GM21737 (cell line): ENCODE measurements at regions not wholly inside any gene's neighbourhood (a gene's known extent, or its start where the extent isn't known, plus 50 kb on each side); places are given as distances from the start of the nearest gene placed in this dataset.
"Not testable (repeated sequence)": the region's sequence is repeated elsewhere in the genome, so short reads cannot be mapped to it uniquely, and the experiment has no call there.

Experiments used
- ATAC-seq: cut with Tn5 transposase; IDR thresholded peaks from one replicate; pipeline ENCODE4 v1.9.1; 2021; ENCODE audit warnings: mild to moderate bottlenecking, moderate library complexity; ENCODE audit not compliant: unreplicated experiment

GRCh38 chr1:55536545-55536865 lies 321.3 kb upstream of the USP24 start:
- ATAC-seq: no peak

DNA sequence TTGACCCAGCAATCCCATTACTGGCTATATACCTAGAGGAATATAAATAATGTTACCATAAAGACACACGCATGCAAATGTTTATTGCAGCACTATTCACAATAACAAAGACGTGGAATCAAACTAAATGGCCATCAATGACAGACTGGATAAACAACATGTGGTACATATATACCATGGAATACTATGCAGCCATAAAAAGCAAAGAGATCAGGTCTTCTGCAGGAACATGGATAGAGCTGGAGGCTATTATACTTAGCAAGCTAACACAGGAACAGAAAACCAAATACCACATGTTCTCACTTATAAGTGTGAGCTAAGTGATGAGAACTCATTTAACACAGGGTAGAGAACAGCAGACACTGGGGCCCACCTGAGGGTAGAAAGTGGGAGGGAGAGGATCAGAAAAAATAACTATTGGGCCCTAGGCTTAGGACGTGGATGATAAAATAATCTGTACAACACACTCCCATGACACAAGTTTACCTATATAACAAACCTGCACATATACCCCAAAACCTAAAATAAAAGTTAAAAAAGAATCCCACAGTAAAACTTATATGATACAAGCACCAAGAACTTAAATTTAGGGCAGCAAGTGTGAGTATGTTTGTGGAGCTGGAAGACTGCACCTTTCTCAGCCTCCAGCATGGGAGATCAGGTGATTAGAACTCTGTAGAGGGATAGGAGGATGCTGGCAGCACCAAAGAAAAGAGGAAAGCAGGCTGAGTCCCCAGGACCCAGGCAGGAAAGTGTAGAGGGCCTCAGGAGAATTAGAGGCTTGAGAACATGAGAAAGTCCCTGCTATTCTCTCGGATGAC lies 320.8 kb upstream of the USP24 start:
- no peak for ATAC-seq

- no peak for ATAC-seq
These were observed 319.5 kb upstream of the USP24 start for GRCh38 chr1:55534565-55535121.

- no peak for ATAC-seq
These were observed 316.5 kb upstream of the USP24 start for GRCh38 chr1:55531644-55532043.

GRCh38 chr1:55530749-55531478 lies 315.8 kb upstream of the USP24 start:
- no peak for ATAC-seq

DNA sequence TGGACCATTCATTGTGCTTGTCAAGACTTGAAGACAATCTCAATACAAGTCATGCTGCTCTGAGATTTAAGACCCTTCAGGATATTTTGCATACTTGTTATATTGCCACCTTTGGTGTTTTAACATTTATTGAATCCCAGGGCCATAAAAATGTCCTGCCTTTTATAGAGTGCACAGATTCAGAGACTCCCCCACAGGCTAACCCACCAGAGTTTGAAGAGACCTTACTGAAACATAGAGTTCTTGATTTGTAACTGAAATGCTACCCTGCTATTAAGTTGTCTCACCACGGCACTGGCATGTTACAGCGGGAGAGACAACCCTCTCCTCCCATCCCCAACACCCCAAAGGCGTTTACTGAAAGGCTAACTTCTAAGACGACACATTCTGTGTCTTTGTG lies 313.9 kb upstream of the USP24 start:
- ATAC-seq: no peak

DNA sequence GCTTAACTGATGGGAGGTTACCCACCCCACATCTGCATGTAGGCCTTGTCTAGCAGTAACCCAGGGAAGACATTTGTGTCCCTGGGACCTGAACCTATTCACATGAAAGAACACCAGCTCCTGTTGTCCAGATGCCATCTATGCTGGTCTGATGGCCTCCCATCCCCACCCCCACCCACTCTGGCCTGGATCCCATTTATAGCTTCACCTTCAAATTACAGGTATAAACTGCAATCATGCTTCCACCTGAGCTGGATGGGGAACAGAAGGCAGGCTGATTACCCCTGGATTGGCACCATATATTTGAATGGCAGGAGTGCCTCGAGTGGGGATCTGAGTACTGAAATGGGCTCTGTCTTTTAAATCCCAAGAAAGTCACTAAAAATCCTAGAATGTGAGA lies 312.7 kb upstream of the USP24 start:
- ATAC-seq: no peak

GRCh38 chr1:55526716-55527115 lies 311.6 kb upstream of the USP24 start:
- no peak for ATAC-seq

- ATAC-seq: no peak
These were observed 308.8 kb upstream of the USP24 start for GRCh38 chr1:55524006-55524405.

DNA sequence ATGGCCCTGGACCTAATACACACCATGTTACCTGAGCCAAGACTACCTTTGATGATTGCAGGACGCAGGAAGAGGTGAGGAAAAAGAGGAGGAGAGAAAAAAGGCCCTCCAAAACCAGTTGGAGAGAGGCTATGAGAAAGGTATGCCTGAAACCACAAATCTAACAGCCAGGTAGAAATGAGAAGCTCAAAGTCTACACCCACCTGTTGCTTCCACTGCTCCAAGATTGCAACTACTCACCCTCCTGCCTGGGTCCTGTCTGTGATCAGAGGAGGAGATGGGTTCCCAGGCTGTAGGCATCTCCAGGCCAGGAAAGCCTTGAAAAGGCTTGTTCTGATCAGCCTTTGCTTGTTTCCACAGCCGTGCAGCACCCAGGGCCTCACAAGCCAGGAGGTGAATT lies 307.8 kb upstream of the USP24 start:
- no peak for ATAC-seq

DNA sequence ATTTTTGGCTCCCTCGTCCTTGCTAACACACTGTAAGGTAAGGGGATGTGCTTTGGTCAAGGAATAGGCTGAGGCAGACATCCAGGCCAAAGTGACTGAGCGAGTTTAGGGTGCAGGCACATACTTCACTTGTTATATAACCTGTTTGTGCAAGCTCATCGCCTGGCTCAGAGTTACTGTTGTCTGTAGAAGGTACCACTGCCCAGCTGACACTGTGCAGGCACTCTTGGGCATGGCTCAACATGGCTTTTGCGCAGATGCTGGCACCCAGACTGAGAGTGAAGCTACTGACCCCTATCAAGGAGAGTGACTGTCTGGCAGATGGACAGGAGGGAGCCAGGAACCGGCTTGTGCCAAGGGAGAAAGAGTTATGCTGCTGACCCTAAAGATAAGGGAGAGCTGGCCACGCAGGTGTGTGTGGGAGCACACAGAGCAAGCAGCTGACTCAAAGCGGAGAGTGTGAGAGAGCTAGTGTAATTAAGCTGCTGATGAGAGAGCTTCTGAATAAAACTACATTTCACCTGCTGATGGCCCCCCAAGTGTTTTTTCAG lies 307.3 kb upstream of the USP24 start:
- ATAC-seq: no peak

DNA sequence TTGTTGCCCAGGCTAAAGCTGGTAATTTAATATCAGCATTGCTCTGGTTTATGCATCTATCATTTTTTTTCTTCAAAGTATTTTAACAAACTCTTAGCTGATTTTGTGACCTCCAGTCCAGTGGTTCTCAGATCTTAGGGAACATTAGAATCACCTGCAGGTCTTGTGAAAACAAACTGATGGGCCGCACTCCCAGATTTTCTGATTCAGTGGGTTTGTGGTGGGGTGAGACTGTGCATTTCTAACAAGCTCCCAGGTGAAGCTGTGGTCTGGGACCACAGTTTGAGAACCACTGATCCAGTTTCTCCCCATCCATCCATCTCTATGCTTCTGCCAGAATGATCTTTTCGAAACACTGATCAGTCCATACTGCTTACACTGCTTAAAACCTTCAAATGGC lies 305.7 kb upstream of the USP24 start:
- ATAC-seq: no peak

DNA sequence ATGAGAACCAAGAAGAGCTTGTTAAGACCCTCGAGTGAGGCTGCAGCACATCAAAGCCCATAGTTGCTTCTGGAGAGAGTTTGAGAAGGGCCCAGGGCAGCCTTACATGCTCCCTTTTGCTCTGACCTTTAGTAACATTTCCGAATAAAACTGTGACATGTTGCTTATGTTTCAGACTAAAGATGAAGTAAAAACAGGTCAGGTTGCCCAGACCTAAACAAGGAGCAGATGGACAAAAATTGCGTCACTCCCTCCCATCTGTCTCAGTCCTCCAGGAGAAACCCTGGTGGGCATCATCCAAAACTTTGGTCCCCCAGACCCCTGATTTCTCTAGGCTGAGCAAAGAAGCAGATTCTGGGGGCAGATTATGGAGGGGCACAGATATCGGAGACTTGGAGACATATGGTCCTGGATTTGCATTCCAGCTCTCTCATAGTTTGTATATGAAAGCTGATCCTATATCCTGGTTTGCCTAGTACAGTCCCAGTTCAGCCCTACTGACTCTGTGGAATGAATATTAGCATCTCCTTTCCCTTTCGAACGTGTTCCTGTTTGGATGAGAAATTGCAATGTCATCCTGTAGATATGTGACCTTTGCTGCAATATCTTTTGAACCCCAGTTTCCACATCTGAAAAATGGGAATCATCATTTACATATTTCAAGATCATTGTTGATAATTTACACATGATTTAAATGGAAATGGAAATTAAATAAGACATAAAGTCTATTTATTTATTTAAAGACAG lies 304.9 kb upstream of the USP24 start:
- ATAC-seq: no peak

- ATAC-seq: no peak
These were observed 304.1 kb upstream of the USP24 start for GRCh38 chr1:55519276-55519675.

DNA sequence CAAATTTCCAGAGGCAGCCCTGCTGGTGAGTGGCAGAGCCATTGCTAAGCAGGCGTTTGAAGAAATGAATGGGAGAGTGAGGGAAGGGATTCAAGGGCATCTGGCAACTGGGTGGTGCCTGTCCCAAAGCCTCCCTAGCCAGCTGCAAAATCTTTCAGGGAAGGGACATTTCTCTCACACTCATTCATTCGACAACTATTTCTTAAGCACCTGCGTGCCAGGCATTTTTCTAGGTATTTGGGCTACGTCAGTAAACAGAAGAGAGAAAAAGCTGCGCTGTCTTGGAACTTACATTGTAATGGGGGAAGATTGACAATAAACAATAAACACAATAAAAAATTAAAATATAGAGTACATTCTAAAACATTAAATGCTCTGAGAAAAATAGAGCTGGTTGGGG lies 301.9 kb upstream of the USP24 start:
- ATAC-seq: no peak

DNA sequence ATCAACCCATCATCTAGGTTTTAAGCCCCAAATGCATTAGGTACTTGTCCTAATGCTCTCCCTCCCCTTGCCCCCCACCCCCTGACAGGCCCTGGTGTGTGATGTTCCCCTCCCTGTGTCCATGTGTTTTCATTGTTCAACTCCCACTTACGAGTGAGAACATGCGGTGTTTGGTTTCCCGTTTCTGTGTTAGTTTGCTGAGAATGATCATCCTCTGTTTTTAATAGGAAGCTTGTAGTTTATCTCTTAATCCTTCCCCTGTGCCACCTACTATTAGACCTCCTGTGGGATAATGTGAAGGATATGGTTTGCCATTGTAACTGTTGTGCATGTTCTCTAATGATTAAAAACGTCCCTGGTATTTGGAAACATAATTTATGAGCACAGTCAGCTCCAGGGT lies 299.4 kb upstream of the USP24 start:
- ATAC-seq: not testable (repeated sequence)

DNA sequence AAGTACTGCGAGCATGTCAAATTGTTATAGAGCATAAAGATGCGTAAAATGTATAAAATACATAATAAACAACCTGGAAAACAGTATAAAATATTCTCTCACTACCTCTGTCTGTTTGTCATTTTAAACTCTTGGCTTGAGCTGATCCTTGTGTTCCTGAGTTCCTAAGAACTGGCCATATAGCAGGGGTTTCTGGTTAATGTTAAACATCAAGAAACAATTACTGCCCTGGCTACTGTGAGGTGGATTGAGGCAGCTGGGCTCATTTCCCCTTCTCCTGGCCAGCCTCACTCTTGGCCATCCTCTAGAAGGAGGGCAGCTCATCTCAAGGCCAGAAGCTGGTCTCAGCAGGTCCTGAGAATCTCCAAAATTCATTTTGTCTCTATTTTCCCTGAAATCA lies 297.3 kb upstream of the USP24 start:
- no peak for ATAC-seq

GRCh38 chr1:55507578-55507931 lies 292.4 kb upstream of the USP24 start:
- no peak for ATAC-seq

DNA sequence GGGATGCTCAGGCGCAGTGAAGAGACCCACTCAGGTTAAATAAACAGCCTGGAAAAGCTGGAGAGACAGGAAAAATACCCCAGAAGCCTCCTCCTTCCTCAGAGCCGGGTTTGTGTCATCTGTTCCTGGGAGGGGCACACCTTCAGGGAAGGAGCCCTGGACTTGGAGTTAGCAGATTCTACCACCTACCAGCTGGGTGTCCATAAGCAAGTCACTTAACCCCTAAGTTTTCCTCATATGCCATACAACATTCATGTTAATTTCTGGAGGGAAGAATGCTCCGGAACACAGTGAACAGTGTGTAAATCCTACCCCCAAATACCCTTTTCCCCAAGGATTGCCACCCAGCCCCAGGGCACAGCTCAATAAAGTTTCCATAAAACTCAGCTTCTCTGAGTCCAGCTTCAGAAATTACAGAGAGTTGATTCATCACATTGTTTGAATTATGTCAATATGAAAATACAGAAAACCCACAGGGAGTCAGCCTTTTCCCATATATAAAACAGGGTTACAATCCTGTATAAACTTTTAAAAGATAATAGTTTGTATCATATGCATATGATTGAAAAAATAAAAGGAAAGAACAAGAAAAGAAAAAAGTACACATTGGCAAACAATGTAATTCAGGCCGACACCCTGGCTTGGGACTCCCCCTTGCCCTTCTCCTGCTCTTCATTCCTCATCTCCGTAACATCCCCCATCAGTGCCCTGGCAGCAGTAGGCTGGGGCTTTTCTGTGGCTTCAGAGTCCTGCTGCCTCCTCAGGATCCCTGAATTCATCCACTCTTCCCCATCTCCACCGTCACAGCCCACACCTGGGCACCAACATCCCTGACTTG lies 291.8 kb upstream of the USP24 start:
- ATAC-seq: no peak

GRCh38 chr1:55505326-55505725 lies 290.2 kb upstream of the USP24 start:
- ATAC-seq: no peak
